Omental fat pad (tissue), 3 donors: ENCODE measurements at regions not wholly inside any gene's neighbourhood (a gene's known extent, or its start where the extent isn't known, plus 50 kb on each side); places are given as distances from the start of the nearest gene placed in this dataset. TPM values are rescaled to one million over a fixed set of nuclear protein-coding genes. Genes with fewer than 3 reads are reported as not detected.

ENCODE experiments used
- ATAC-seq: fragments of 150-250 bp; one replicate; pipeline ENCODE4 v1.9.1; 2016; ENCODE audit warnings: mild to moderate bottlenecking, moderate library complexity; ENCODE audit not compliant: low FRiP score
- DNase-seq: peaks from one replicate; pipeline ENCODE4 v3.0.0-alpha.2; 2019; ENCODE audit warnings: low spot score
- small RNA-seq: library from RNA; depleted of rRNA; stranded (forward); fragments of <200 nt; gene quantifications from one replicate; pipeline ENCODE3, GENCODE V24; 2016
- TF ChIP-seq, protein P1 (sequence below), 3 donors: fragments of 450-650 bp; IDR thresholded peaks; one replicate each; pipeline ENCODE4 v1.5.1; 2016 to 2017; ENCODE audit warnings: antibody characterized with exemption in 3 of 3, mild to moderate bottlenecking in 3 of 3, moderate library complexity in 2 of 3

DNA sequence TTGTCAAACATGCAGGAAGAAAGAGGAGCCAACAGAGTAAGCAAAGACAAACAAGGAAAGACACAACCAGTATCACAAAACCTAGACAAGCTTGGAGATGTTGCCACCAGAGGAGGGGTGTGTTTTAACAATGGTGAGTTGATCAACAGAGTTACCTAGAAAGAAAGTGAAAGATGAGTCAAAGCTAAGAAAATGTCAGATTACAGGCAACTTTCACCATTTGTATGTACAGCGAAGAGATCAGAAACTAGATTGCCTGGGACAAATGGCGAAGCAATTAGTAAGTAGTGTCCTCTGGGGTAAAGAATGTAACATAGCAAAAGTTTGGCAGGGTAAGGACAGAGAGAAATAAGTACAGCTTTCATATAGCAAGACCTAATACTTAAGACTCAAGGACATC, 51.6 kb upstream of the POU3F2 start:
- TF ChIP-seq, protein P1, sequence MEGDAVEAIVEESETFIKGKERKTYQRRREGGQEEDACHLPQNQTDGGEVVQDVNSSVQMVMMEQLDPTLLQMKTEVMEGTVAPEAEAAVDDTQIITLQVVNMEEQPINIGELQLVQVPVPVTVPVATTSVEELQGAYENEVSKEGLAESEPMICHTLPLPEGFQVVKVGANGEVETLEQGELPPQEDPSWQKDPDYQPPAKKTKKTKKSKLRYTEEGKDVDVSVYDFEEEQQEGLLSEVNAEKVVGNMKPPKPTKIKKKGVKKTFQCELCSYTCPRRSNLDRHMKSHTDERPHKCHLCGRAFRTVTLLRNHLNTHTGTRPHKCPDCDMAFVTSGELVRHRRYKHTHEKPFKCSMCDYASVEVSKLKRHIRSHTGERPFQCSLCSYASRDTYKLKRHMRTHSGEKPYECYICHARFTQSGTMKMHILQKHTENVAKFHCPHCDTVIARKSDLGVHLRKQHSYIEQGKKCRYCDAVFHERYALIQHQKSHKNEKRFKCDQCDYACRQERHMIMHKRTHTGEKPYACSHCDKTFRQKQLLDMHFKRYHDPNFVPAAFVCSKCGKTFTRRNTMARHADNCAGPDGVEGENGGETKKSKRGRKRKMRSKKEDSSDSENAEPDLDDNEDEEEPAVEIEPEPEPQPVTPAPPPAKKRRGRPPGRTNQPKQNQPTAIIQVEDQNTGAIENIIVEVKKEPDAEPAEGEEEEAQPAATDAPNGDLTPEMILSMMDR (IDR thresholded peaks at IDR 0.05) = no peak
- ATAC-seq = no peak

DNA sequence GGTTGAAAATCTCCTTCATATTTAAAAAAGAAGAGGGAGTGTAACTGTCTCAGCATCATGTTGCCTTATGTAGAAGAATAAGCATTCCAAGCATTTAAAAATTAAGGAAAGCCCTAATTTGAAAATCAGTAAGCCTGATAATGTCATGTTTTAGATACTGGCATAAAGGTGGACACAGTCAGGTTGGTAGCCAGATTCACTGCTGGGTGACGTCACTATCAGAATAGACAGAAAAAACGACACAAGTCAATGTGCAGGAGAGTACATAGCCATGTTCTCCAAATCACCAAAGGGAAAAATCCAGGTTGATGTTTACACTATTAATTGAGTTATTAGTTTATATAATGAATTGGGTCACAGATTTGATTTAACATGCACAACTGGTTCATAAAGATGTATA, 50.8 kb upstream of the POU3F2 start:
- no peak for DNase-seq
- TF ChIP-seq, protein P1 (IDR thresholded peaks at IDR 0.05) = no peak
- no peak for ATAC-seq

More for the DNA sequence above, 51.6 kb upstream of the POU3F2 start:
- no peak for DNase-seq

Small RNAs in the stretch of these regions (small RNA-seq; reads per million reads assigned to genes)
- not detected for gene AL589826.1
- gene MIR2113 = not detected
